ENCODE measurements at regions not wholly inside any gene's neighbourhood (a gene's known extent, or its start where the extent isn't known, plus 50 kb on each side); places are given as distances from the start of the nearest gene placed in this dataset.

- H3K27me3 ChIP-seq = no peaks in the 10 kb centered on the region
- intact Hi-C loops (cut with DNase I) = no loop called here
- TF ChIP-seq, protein P1, sequence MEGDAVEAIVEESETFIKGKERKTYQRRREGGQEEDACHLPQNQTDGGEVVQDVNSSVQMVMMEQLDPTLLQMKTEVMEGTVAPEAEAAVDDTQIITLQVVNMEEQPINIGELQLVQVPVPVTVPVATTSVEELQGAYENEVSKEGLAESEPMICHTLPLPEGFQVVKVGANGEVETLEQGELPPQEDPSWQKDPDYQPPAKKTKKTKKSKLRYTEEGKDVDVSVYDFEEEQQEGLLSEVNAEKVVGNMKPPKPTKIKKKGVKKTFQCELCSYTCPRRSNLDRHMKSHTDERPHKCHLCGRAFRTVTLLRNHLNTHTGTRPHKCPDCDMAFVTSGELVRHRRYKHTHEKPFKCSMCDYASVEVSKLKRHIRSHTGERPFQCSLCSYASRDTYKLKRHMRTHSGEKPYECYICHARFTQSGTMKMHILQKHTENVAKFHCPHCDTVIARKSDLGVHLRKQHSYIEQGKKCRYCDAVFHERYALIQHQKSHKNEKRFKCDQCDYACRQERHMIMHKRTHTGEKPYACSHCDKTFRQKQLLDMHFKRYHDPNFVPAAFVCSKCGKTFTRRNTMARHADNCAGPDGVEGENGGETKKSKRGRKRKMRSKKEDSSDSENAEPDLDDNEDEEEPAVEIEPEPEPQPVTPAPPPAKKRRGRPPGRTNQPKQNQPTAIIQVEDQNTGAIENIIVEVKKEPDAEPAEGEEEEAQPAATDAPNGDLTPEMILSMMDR (IDR thresholded peaks at IDR 0.05) = no peak
These were observed 58.0 kb upstream of the SLC25A48 start for GRCh38 chr5:135776457-135776856.

GRCh38 chr5:135761746-135762145 is 72.7 kb upstream of the SLC25A48 start:
- Histone ChIP-seq H3K36me3 (no peaks in the 10 kb centered on the region), H3K9me3 (no peaks in the 10 kb centered on the region), H3K27ac (no peak overlapping the region), H3K9ac (ENCODE audit: low read depth in 2 of 2, low read length in 2 of 2) (no peak overlapping the region), H3K4me1 (no peaks in the 10 kb centered on the region), H3K27me3 (no peaks in the 10 kb centered on the region), H3K4me3 (no peak overlapping the region)
- no peak for DNase-seq
- intact Hi-C loops (cut with DNase I) = no loop called here
- TF ChIP-seq, protein P1 (IDR thresholded peaks at IDR 0.05) = no peak

More at GRCh38 chr5:135776457-135776856, 58.0 kb upstream of the SLC25A48 start:
- Histone ChIP-seq H3K27ac (no peak overlapping the region), H3K4me3 (no peak overlapping the region), H3K9ac (ENCODE audit: low read depth in 2 of 2, low read length in 2 of 2) (no peak overlapping the region), H3K36me3 (no peaks in the 10 kb centered on the region), H3K4me1 (no peaks in the 10 kb centered on the region), H3K9me3 (no peaks in the 10 kb centered on the region)
- no peak for DNase-seq

- Histone ChIP-seq H3K4me3 (no peak overlapping the region), H3K27ac (no peak overlapping the region), H3K9me3 (no peaks in the 10 kb centered on the region), H3K36me3 (no peaks in the 10 kb centered on the region), H3K9ac (ENCODE audit: low read depth in 2 of 2, low read length in 2 of 2) (no peak overlapping the region), H3K4me1 (no peaks in the 10 kb centered on the region), H3K27me3 (no peaks in the 10 kb centered on the region)
- TF ChIP-seq, protein P1 (IDR thresholded peaks at IDR 0.05) = no peak
- no peak for DNase-seq
- intact Hi-C loops (cut with DNase I) = no loop called here
These were observed 75.2 kb upstream of the SLC25A48 start for GRCh38 chr5:135759149-135759784.

DNA sequence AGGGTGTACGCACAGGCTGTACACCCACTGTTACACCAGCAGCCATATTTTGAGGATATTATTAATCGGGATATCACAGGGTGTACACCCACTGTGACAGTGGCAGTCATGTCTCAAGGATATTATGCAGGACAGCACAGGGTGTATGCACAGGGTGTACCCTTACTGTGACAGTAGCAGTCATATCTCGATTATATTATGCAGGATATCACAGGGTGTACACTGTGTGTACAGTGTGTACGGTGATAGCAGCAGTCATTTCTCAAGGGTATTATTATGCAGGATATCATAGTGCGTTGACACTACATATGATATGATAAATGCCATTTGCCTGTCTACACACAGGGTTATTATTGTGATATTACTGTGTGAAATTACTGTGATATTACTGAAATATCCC is 80.5 kb upstream of the SLC25A48 start:
- H3K9me3 ChIP-seq = no peaks in the 10 kb centered on the region
- H3K9ac ChIP-seq (ENCODE audit: low read depth in 2 of 2, low read length in 2 of 2) = no peak overlapping the region
- no peak overlapping the region for H3K27ac ChIP-seq
- intact Hi-C loops (cut with DNase I) = no loop called here
- H3K36me3 ChIP-seq = no peaks in the 10 kb centered on the region
- no peak for DNase-seq
- H3K4me3 ChIP-seq = no peak overlapping the region
- H3K27me3 ChIP-seq = no peaks in the 10 kb centered on the region
- TF ChIP-seq, protein P1 (IDR thresholded peaks at IDR 0.05) = no peak
- no peaks in the 10 kb centered on the region for H3K4me1 ChIP-seq

DNA sequence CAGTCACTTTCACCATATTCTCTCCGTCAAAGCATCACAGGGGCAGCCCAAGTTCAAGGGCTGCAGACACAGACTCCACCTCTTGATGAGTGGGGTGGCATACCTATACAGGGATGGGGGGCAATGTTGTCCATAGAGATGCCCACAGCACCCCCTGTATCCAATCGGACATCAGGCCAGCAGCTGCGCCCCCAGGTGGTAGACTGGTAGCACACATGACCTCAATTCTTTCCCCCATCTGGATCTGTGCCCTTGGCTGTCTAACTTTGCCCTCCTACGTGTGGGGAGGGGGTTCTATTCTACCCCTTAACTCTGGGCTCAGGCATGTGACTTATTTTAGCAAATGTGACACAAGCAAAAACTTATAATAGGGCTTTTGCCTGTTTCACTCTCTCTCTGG is 84.0 kb upstream of the SLC25A48 start:
- no peak for DNase-seq
- intact Hi-C loops (cut with DNase I) = no loop called here
- H3K9me3 ChIP-seq = no peaks in the 10 kb centered on the region
- TF ChIP-seq, protein P1 (IDR thresholded peaks at IDR 0.05) = no peak
- no peak overlapping the region for H3K4me3 ChIP-seq
- no peaks in the 10 kb centered on the region for H3K36me3 ChIP-seq
- no peaks in the 10 kb centered on the region for H3K4me1 ChIP-seq
- H3K9ac ChIP-seq (ENCODE audit: low read depth in 2 of 2, low read length in 2 of 2) = no peak overlapping the region
- H3K27me3 ChIP-seq = no peaks in the 10 kb centered on the region
- no peak overlapping the region for H3K27ac ChIP-seq

Data from colonic mucosa (tissue), 4 donors.